DND-41 (cell line): ENCODE measurements at regions not wholly inside any gene's neighbourhood (a gene's known extent, or its start where the extent isn't known, plus 50 kb on each side); places are given as distances from the start of the nearest gene placed in this dataset.

Source experiments
- ATAC-seq: fragments of 200-7000 bp; cut with Tn5 transposase; 3 replicates; pipeline ENCODE4 v1.9.1; 2021; ENCODE audit warnings: low read depth; ENCODE audit not compliant: insufficient read depth
- DNase-seq: peaks from one replicate; pipeline ENCODE4 v3.0.0-alpha.2; 2020
- H2AFZ ChIP-seq: 2 replicates; pipeline ENCODE4 v1.6.0; 2012; ENCODE audit warnings: low read depth, low read length
- H3K27ac ChIP-seq: 2 replicates; pipeline ENCODE4 v1.5.1; 2012; ENCODE audit warnings: low read length, inconsistent platforms
- H3K27me3 ChIP-seq: fragments of 200-600 bp; sonication (generic); 2 replicates; pipeline ENCODE4 v1.6.0; 2012; ENCODE audit warnings: low read length, mild to moderate bottlenecking, inconsistent platforms; ENCODE audit not compliant: insufficient read depth, poor library complexity
- H3K36me3 ChIP-seq: 2 replicates; pipeline ENCODE4 v1.5.1; 2012; ENCODE audit warnings: low read length, inconsistent platforms; ENCODE audit not compliant: insufficient read depth
- H3K4me1 ChIP-seq: 2 replicates; pipeline ENCODE4 v1.5.1; 2012; ENCODE audit warnings: mild to moderate bottlenecking, low read length; ENCODE audit not compliant: insufficient read depth
- H3K4me2 ChIP-seq: 2 replicates; pipeline ENCODE4 v1.6.0; 2012; ENCODE audit warnings: mild to moderate bottlenecking, moderate library complexity, low read length, inconsistent platforms; ENCODE audit not compliant: insufficient read depth
- H3K4me3 ChIP-seq, 2 experiments: fragments of 200-600 bp in 1 of 2; shearing (Covaris generic) in 1 of 2; 2 replicates each; pipeline ENCODE4 v1.5.1; 2012 to 2016; ENCODE audit warnings: inconsistent platforms in 2 of 2, low read length in 2 of 2, mild to moderate bottlenecking in 2 of 2, low read depth in 1 of 2, moderate library complexity in 1 of 2
- H3K79me2 ChIP-seq: 2 replicates; pipeline ENCODE4 v1.6.0; 2012; ENCODE audit warnings: low read length, inconsistent platforms; ENCODE audit not compliant: insufficient read depth
- H3K9ac ChIP-seq: 2 replicates; pipeline ENCODE4 v1.6.0; 2012; ENCODE audit warnings: low read depth, mild to moderate bottlenecking, inconsistent platforms, low read length, moderate library complexity
- H3K9me3 ChIP-seq: 2 replicates; pipeline ENCODE4 v1.5.1; 2012; ENCODE audit warnings: low read length, moderate library complexity, mild to moderate bottlenecking, inconsistent platforms; ENCODE audit not compliant: insufficient read depth, severe bottlenecking
- H4K20me1 ChIP-seq: 2 replicates; pipeline ENCODE4 v1.6.0; 2012; ENCODE audit warnings: low read length; ENCODE audit not compliant: insufficient read depth
- EZH2 ChIP-seq: IDR thresholded peaks from 3 replicates; pipeline ENCODE4 v1.6.1; 2012; ENCODE audit warnings: borderline replicate concordance, low read depth, mild to moderate bottlenecking, moderate library complexity, low read length, inconsistent platforms; ENCODE audit not compliant: severe bottlenecking
- TF ChIP-seq, protein P1 (sequence below): IDR thresholded peaks from 2 replicates; pipeline ENCODE4 v1.5.1; 2012; ENCODE audit warnings: borderline replicate concordance, low read length, moderate library complexity, mild to moderate bottlenecking; ENCODE audit not compliant: poor library complexity, severe bottlenecking; ENCODE audit errors: extremely low read depth

DNA sequence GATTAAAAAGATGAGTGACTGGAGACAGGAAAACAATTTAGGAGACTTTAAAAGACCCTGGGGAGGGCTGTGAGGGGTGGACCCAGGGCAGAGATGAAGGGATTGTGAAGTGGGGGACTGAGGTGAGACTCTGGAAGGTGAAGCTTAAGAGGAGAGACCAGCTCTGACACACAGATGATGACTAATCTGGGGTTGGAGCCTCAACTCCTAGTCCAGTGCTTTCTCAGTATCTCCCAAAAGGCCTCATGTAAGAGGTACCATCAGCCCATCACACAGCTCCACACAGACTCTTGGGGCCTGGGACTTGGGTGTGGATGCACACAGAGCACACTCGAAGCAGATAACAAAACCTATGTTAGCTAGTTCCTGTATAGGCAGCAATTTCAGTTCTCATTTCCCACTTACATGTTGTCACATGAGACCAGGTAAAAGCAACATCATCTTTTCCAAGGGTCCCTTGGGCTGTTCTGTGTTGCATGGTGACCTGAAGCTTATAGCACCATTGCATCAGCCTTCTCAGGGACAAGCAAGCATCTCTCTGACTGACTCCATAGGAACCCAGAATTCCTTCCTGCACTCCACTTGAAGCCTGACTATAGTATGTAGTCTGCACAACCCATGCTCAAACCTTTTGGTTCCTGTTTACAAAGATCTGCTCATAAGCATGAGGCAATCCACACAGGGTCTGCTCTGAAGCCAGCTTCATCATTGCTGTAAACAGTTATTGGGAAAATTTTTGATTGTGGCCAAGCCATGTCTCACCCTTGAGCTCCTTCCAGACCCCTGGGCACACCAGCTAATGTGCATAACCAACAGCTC is 88.6 kb upstream of the MYCBP2 start:
- Histone ChIP-seq H4K20me1 (no peaks in the 10 kb centered on the region), H3K4me1 (no peaks in the 10 kb centered on the region), H3K9me3 (no peaks in the 10 kb centered on the region), H3K4me3 (no peak overlapping the region), H3K27ac (no peak overlapping the region), H3K27me3 (no peaks in the 10 kb centered on the region), H3K36me3 (no peaks in the 10 kb centered on the region), H2AFZ (no peak overlapping the region), H3K4me2 (no peak overlapping the region), H3K9ac (no peak overlapping the region), H3K79me2 (no peaks in the 10 kb centered on the region)
- DNase-seq = no peak
- no peak for TF ChIP-seq EZH2
- TF ChIP-seq, protein P1, sequence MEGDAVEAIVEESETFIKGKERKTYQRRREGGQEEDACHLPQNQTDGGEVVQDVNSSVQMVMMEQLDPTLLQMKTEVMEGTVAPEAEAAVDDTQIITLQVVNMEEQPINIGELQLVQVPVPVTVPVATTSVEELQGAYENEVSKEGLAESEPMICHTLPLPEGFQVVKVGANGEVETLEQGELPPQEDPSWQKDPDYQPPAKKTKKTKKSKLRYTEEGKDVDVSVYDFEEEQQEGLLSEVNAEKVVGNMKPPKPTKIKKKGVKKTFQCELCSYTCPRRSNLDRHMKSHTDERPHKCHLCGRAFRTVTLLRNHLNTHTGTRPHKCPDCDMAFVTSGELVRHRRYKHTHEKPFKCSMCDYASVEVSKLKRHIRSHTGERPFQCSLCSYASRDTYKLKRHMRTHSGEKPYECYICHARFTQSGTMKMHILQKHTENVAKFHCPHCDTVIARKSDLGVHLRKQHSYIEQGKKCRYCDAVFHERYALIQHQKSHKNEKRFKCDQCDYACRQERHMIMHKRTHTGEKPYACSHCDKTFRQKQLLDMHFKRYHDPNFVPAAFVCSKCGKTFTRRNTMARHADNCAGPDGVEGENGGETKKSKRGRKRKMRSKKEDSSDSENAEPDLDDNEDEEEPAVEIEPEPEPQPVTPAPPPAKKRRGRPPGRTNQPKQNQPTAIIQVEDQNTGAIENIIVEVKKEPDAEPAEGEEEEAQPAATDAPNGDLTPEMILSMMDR = no peak
- ATAC-seq = no peak

GRCh38 chr13:77412860-77413259 is 86.0 kb upstream of the MYCBP2 start:
- no peaks in the 10 kb centered on the region for H3K36me3 ChIP-seq
- no peak for ATAC-seq
- H3K4me1 ChIP-seq = no peaks in the 10 kb centered on the region
- no peak overlapping the region for H3K4me2 ChIP-seq
- H3K27ac ChIP-seq = no peak overlapping the region
- H3K9ac ChIP-seq = no peak overlapping the region
- no peaks in the 10 kb centered on the region for H3K27me3 ChIP-seq
- no peak for DNase-seq
- no peaks in the 10 kb centered on the region for H3K79me2 ChIP-seq
- no peak overlapping the region for H2AFZ ChIP-seq
- no peaks in the 10 kb centered on the region for H3K9me3 ChIP-seq
- H3K4me3 ChIP-seq = no peak overlapping the region
- H4K20me1 ChIP-seq = no peaks in the 10 kb centered on the region
- TF ChIP-seq, protein P1 = no peak
- TF ChIP-seq EZH2 = no peak

- H3K27me3 ChIP-seq = no peaks in the 10 kb centered on the region
- H3K36me3 ChIP-seq = no peaks in the 10 kb centered on the region
- no peak overlapping the region for H3K4me3 ChIP-seq
- TF ChIP-seq, protein P1 = no peak
- no peak for TF ChIP-seq EZH2
- ATAC-seq = no peak
- no peaks in the 10 kb centered on the region for H3K9me3 ChIP-seq
- H3K27ac ChIP-seq = no peak overlapping the region
- H3K4me1 ChIP-seq = no peaks in the 10 kb centered on the region
- H2AFZ ChIP-seq = no peak overlapping the region
- DNase-seq = no peak
- H3K79me2 ChIP-seq = no peaks in the 10 kb centered on the region
- no peak overlapping the region for H3K4me2 ChIP-seq
- no peaks in the 10 kb centered on the region for H4K20me1 ChIP-seq
- H3K9ac ChIP-seq = no peak overlapping the region
Observed at GRCh38 chr13:77412116-77412635, 85.3 kb upstream of the MYCBP2 start.
